ENCODE measurements at regions not wholly inside any gene's neighbourhood (a gene's known extent, or its start where the extent isn't known, plus 50 kb on each side); places are given as distances from the start of the nearest gene placed in this dataset.

GRCh38 chr2:142678164-142678563 is 199.3 kb upstream of the KYNU start:
- TF ChIP-seq CTCF (IDR thresholded peaks at IDR 0.05) (no peak), POLR2AphosphoS5 (IDR thresholded peaks at IDR 0.05) (no peak), EP300 (IDR thresholded peaks at IDR 0.05) (no peak), POLR2A (IDR thresholded peaks at IDR 0.05) (no peak)
